ENCODE measurements at regions not wholly inside any gene's neighbourhood (a gene's known extent, or its start where the extent isn't known, plus 50 kb on each side); places are given as distances from the start of the nearest gene placed in this dataset.

GRCh38 chr2:19138264-19138825, 220.1 kb downstream of the OSR1 start:
- H3K36me3 Mint-ChIP-seq (ENCODE audit: insufficient read depth in 2 of 2), result no peaks in the 10 kb centered on the region
- no peaks in the 10 kb centered on the region for H3K4me1 Mint-ChIP-seq (ENCODE audit: low read depth)
- H3K4me3 Mint-ChIP-seq, result no peak overlapping the region
- ATAC-seq (replicated peaks in 1 of 2) (no peak), DNase-seq (no peak)
- H3K27ac Mint-ChIP-seq, result no peak overlapping the region
- no peaks in the 10 kb centered on the region for H3K9me3 Mint-ChIP-seq
- H3K27me3 Mint-ChIP-seq (ENCODE audit: low read depth), result no peaks in the 10 kb centered on the region

DNA sequence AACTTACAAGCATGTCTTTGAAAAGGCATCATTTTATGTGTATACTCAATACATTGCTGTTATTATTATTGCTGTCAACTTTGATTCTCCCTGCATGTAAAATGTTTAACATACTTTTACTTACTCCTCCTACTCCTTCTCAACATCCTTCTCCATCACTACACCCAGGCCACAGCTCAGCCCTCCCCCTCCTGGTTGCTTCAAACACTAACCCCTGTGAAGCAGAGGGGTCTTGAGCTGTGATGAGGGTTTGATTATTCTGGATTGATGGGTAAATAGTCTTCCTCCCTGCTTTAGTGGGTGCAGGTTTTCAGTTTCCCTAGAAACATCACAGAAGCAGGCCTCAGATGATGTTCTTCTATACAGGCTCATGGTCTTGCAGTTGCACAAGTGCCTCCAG, 221.0 kb downstream of the OSR1 start:
- H3K9me3 Mint-ChIP-seq, result peaks cover 0 to under 1% of the 10 kb centered on the region in 2 donors
- ATAC-seq (replicated peaks in 1 of 2), result no peak
- H3K4me1 Mint-ChIP-seq (ENCODE audit: low read depth), result no peaks in the 10 kb centered on the region
- DNase-seq, result no peak
- H3K36me3 Mint-ChIP-seq (ENCODE audit: insufficient read depth in 2 of 2), result no peaks in the 10 kb centered on the region
- H3K27me3 Mint-ChIP-seq (ENCODE audit: low read depth), result no peaks in the 10 kb centered on the region
- no peak overlapping the region for H3K27ac Mint-ChIP-seq
- H3K4me3 Mint-ChIP-seq, result no peak overlapping the region

GRCh38 chr2:19132967-19133366, 225.5 kb downstream of the OSR1 start:
- Mint-ChIP-seq H3K9me3 (peaks cover 0 to 4% of the 10 kb centered on the region in 2 donors), H3K27me3 (ENCODE audit: low read depth) (no peaks in the 10 kb centered on the region), H3K36me3 (ENCODE audit: insufficient read depth in 2 of 2) (no peaks in the 10 kb centered on the region), H3K27ac (no peak overlapping the region), H3K4me1 (ENCODE audit: low read depth) (no peaks in the 10 kb centered on the region), H3K4me3 (no peak overlapping the region)
- no peak for ATAC-seq (replicated peaks in 1 of 2)
- no peak for DNase-seq

DNA sequence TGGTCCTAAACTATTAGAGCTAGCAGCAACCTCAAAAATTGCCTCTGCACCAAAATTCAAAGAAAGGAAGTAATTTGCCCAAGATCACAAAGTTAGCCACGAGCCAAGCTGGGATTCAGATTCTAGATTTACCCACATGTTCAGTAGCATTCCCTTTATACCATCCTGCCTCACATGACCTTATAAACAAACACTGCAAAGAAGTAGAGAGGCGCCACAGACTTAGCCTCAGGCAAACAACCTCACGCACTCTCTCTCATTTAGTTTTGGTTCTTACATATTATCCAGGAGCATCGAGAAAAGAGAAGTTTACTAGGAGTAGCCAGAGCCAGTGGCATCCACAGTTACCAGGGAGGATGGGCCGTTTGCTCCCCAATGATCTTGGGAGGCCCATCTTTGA, 226.6 kb downstream of the OSR1 start:
- Mint-ChIP-seq H3K27me3 (ENCODE audit: low read depth) (no peaks in the 10 kb centered on the region), H3K4me1 (ENCODE audit: low read depth) (no peaks in the 10 kb centered on the region), H3K4me3 (no peak overlapping the region), H3K36me3 (ENCODE audit: insufficient read depth in 2 of 2) (no peaks in the 10 kb centered on the region), H3K27ac (peak overlapping the region; percentile 29), H3K9me3 (peaks cover 0 to 4% of the 10 kb centered on the region in 2 donors)
- no peak for ATAC-seq (replicated peaks in 1 of 2)
- DNase-seq, result no peak

- DNase-seq, result no peak
- no peaks in the 10 kb centered on the region for H3K27me3 Mint-ChIP-seq (ENCODE audit: low read depth)
- no peak overlapping the region for H3K27ac Mint-ChIP-seq
- H3K36me3 Mint-ChIP-seq (ENCODE audit: insufficient read depth in 2 of 2), result no peaks in the 10 kb centered on the region
- no peak for ATAC-seq (replicated peaks in 1 of 2)
- no peak overlapping the region for H3K4me3 Mint-ChIP-seq
- peaks cover 0 to 4% of the 10 kb centered on the region in 2 donors for H3K9me3 Mint-ChIP-seq
- H3K4me1 Mint-ChIP-seq (ENCODE audit: low read depth), result no peaks in the 10 kb centered on the region
Measured at GRCh38 chr2:19128148-19128547, 230.3 kb downstream of the OSR1 start.

DNA sequence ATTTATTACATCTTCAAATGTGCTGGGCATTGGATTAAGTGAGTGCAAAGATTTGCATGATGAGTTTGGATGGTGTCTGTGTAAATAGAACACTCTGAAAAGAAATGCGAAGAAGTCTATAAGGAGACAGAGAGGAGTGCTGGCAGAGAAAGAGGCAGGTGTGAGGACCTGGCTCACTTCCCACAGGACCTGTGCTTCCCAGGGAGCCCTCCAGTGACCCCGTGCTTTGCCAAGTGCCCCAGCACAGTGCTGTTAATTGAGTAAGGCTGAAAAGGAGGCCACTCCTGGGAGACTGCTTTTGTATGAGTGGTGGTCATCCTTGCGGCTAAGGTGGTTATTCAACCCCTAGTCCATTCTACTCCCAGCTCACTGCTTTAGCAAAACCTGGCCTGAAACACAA, 230.8 kb downstream of the OSR1 start:
- no peak overlapping the region for H3K4me3 Mint-ChIP-seq

DNA sequence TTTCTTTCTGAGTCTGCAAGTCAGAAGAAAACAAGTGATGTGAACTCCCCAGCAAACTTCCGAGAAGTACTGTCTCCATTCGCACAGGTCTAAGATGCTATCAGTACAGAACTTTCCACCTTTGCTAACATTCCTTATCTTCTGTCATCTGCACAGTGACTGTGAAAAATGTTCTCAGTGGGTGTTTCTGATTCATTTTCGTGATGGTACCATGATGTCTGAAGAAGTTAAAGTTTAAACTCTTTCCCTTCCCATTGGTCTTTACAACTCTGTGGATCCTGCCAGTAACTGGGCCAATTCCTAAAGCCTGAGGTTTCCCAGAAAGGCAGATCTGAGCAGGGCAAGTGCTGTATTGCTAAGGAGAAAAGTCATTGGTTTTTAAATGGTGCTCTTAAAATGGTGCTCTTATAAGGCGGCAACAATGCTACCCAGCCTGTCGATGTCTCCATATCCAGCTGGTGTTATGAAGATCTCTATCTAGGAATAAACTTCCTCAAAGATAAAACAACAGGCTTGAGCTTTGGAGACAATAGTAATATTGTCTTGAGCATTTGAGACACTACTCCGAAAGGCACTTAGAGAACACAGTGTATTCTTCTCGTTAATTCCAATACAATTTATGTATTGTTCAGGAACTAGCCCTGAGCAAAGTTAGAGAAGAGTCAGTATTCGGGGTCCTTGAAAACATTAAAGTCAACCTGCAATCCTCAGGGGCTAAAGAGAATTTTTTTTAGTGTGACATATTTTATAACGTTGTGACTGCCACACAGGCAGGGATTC, 232.3 kb downstream of the OSR1 start:
- Mint-ChIP-seq H3K4me1 (ENCODE audit: low read depth) (no peaks in the 10 kb centered on the region), H3K27me3 (ENCODE audit: low read depth) (no peaks in the 10 kb centered on the region), H3K4me3 (no peak overlapping the region), H3K9me3 (no peaks in the 10 kb centered on the region), H3K36me3 (ENCODE audit: insufficient read depth in 2 of 2) (no peaks in the 10 kb centered on the region), H3K27ac (no peak overlapping the region)
- ATAC-seq (replicated peaks in 1 of 2), result no peak
- no peak for DNase-seq

More for the DNA sequence above, 230.8 kb downstream of the OSR1 start:
- no peak overlapping the region for H3K27ac Mint-ChIP-seq
- H3K9me3 Mint-ChIP-seq, result peaks cover 0 to 4% of the 10 kb centered on the region in 2 donors
- H3K27me3 Mint-ChIP-seq (ENCODE audit: low read depth), result no peaks in the 10 kb centered on the region
- ATAC-seq (replicated peaks in 1 of 2) (no peak), DNase-seq (no peak)
- no peaks in the 10 kb centered on the region for H3K4me1 Mint-ChIP-seq (ENCODE audit: low read depth)
- H3K36me3 Mint-ChIP-seq (ENCODE audit: insufficient read depth in 2 of 2), result no peaks in the 10 kb centered on the region

GRCh38 chr2:19124135-19124534, 234.3 kb downstream of the OSR1 start:
- no peak overlapping the region for H3K27ac Mint-ChIP-seq
- no peaks in the 10 kb centered on the region for H3K9me3 Mint-ChIP-seq
- DNase-seq (peak in 1 of 2 donors; percentile 1), ATAC-seq (replicated peaks in 1 of 2) (peak; percentile 58 to 82)
- no peaks in the 10 kb centered on the region for H3K4me1 Mint-ChIP-seq (ENCODE audit: low read depth)
- H3K4me3 Mint-ChIP-seq, result no peak overlapping the region
- no peaks in the 10 kb centered on the region for H3K36me3 Mint-ChIP-seq (ENCODE audit: insufficient read depth in 2 of 2)
- no peaks in the 10 kb centered on the region for H3K27me3 Mint-ChIP-seq (ENCODE audit: low read depth)

- Mint-ChIP-seq H3K27me3 (ENCODE audit: low read depth) (no peaks in the 10 kb centered on the region), H3K9me3 (no peaks in the 10 kb centered on the region), H3K27ac (no peak overlapping the region), H3K4me1 (ENCODE audit: low read depth) (no peaks in the 10 kb centered on the region), H3K36me3 (ENCODE audit: insufficient read depth in 2 of 2) (no peaks in the 10 kb centered on the region), H3K4me3 (no peak overlapping the region)
- DNase-seq (no peak), ATAC-seq (replicated peaks in 1 of 2) (no peak)
Measured at GRCh38 chr2:19123556-19123955, 234.9 kb downstream of the OSR1 start.

DNA sequence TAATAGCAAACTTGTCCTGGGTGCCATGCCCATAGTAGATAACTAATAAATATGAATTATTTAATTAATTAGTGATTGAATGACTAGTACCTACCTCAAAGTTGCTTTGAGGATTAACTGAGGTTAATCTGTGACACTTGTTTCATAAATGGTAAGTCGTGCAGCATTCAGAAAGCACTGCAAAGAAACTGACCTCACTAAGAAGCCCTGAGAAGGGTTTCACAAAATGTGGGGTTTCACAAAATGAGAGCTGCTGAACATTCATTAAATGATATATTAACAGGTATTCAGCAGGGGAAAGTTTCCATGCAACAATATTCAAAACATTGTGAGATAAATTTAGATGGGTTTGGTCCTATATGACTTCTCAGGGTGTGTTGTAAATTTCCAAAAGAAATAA, 236.2 kb downstream of the OSR1 start:
- no peak for ATAC-seq (replicated peaks in 1 of 2)
- Mint-ChIP-seq H3K27ac (no peak overlapping the region), H3K9me3 (peaks cover 5% of the 10 kb centered on the region in 2 donors), H3K4me3 (no peak overlapping the region), H3K27me3 (ENCODE audit: low read depth) (no peaks in the 10 kb centered on the region), H3K36me3 (ENCODE audit: insufficient read depth in 2 of 2) (peaks cover 0 to 2% of the 10 kb centered on the region in 2 donors), H3K4me1 (ENCODE audit: low read depth) (no peaks in the 10 kb centered on the region)
- DNase-seq, result no peak

DNA sequence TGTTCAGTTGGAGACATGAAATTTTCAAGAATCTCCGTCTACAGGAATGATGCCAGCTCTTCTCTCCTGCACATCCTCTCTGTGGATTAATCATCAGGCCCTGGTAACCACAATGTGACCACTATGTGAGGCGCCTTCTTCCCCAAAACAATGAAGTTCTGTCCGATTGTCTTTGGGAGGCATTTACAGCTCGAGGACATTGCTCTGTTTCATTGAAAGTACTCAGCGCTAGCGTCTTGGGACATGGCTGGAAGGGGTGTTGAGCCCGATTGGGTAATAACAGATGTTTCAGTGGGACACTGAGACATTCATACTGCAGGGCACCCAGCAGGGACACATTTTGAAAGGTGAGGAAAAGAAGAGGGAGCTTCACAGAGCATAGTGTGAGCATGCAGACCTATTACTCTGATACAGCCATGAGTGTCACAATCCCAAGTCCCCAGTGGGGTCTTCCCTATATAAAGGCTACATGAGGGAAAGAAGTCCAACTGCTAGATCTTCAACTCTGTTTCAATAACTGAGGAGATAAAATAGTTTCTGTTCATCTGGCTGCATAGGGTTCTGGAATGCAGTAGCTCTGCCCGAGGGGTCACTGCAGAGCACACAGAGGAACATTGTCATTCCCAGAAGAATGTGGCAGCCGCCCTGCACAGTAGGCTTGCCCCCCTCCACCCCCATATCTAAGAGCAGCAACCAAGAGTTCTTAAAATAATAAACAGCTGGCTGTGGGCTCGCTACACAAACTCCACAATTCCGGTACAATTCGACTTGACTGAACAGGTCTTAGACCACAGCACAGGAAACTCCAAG, 237.3 kb downstream of the OSR1 start:
- no peaks in the 10 kb centered on the region for H3K27me3 Mint-ChIP-seq (ENCODE audit: low read depth)

GRCh38 chr2:19120181-19120580, 238.2 kb downstream of the OSR1 start:
- ATAC-seq (replicated peaks in 1 of 2) (no peak), DNase-seq (no peak)
- H3K36me3 Mint-ChIP-seq (ENCODE audit: insufficient read depth in 2 of 2), result peaks cover 0 to 2% of the 10 kb centered on the region in 2 donors
- H3K4me3 Mint-ChIP-seq, result no peak overlapping the region
- H3K9me3 Mint-ChIP-seq, result peaks cover 5% of the 10 kb centered on the region in 2 donors
- H3K27me3 Mint-ChIP-seq (ENCODE audit: low read depth), result no peaks in the 10 kb centered on the region
- no peak overlapping the region for H3K27ac Mint-ChIP-seq
- no peaks in the 10 kb centered on the region for H3K4me1 Mint-ChIP-seq (ENCODE audit: low read depth)

More for the DNA sequence above, 237.3 kb downstream of the OSR1 start:
- Mint-ChIP-seq H3K4me3 (no peak overlapping the region), H3K36me3 (ENCODE audit: insufficient read depth in 2 of 2) (peaks cover 0 to 2% of the 10 kb centered on the region in 2 donors), H3K27ac (no peak overlapping the region), H3K4me1 (ENCODE audit: low read depth) (no peaks in the 10 kb centered on the region), H3K9me3 (peaks cover 5% of the 10 kb centered on the region in 2 donors)
- no peak for DNase-seq
- no peak for ATAC-seq (replicated peaks in 1 of 2)

DNA sequence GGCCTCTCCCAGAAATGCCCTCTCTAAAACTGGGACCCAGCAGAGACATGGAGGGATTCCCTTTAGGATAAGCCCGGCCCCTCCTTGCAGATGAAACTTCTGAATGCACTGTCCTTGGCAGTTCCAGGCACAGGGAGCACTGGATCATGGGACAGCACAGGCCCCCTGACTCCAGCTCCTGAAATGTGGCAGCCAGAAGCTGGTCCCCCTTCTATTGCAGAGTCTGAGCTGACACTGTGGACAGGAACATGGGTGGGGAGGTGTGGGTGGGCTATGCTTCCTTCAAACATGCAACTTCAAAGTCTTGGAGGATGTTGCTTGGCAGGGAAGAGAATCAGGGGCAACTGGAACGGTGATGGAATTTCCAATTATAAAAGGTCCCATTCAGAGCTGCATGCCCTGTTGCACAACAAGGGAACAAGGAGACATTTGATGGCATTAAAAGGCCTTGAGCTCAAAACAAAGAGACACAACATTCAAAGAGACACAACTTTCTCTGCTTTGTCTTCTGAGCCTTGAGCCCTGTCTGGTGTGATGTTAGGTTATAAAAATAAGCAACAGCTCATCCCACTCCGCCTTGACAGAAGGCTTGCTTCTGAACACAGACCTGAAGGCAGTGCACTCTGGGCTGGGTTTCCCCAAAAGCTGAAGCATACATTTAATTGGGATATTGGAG, 239.0 kb downstream of the OSR1 start:
- Mint-ChIP-seq H3K4me3 (no peak overlapping the region), H3K27me3 (ENCODE audit: low read depth) (no peaks in the 10 kb centered on the region), H3K36me3 (ENCODE audit: insufficient read depth in 2 of 2) (peaks cover 0 to 2% of the 10 kb centered on the region in 2 donors), H3K27ac (no peak overlapping the region), H3K4me1 (ENCODE audit: low read depth) (no peaks in the 10 kb centered on the region), H3K9me3 (peaks cover 5% of the 10 kb centered on the region in 2 donors)
- DNase-seq, result no peak
- ATAC-seq (replicated peaks in 1 of 2), result no peak

Measured in activated T-cell treated with anti-CD3 and anti-CD28 coated beads, Interleukin-2, amount 50 U/mL, for 72 hours (primary cell).